Stomach (tissue), 8 donors: ENCODE measurements at regions not wholly inside any gene's neighbourhood (a gene's known extent, or its start where the extent isn't known, plus 50 kb on each side); places are given as distances from the start of the nearest gene placed in this dataset.

Experiments
- DNase-seq, 2 donors: peaks; one replicate each; pipeline versions ENCODE4 v3.0.0 to v3.0.0-alpha.2; 2013 to 2019
- H3K27ac ChIP-seq, 5 donors: fragments of 200-600 bp in 4 of 5; sonication (generic) in 4 of 5; one replicate each; pipeline ENCODE4 v1.5.1; 2013 to 2019; ENCODE audit warnings: mild to moderate bottlenecking in 1 of 5, moderate library complexity in 1 of 5
- H3K27me3 ChIP-seq, 3 donors: fragments of 200-600 bp; sonication (generic); one replicate each; pipeline ENCODE4 v1.5.1; 2017 to 2019; ENCODE audit warnings: mixed run types in 1 of 3
- H3K36me3 ChIP-seq, 4 donors: fragments of 200-600 bp; sonication (generic); 1 replicate in 3 of 4; 2 replicates in 1 of 4; pipeline ENCODE4 v1.5.1; 2016 to 2019
- H3K4me1 ChIP-seq, 4 donors: fragments of 200-600 bp; sonication (generic); one replicate each; pipeline ENCODE4 v1.5.1; 2016 to 2019
- H3K4me3 ChIP-seq, 4 donors: fragments of 200-600 bp; sonication (generic) in 3 of 4; one replicate each; pipeline ENCODE4 v1.5.1; 2016 to 2019; ENCODE audit warnings: mild to moderate bottlenecking in 1 of 4
- H3K9me3 ChIP-seq, 4 donors: fragments of 200-600 bp; sonication (generic); one replicate each; pipeline ENCODE4 v1.5.1; 2016 to 2019
- EP300 ChIP-seq: sonication (generic); formaldehyde crosslinking; IDR thresholded peaks from one replicate; pipeline ENCODE4 v1.6.1; 2017; ENCODE audit warnings: antibody characterized with exemption
- POLR2A ChIP-seq, 4 donors: fragments of 450-650 bp; IDR thresholded peaks; one replicate each; pipeline ENCODE4 v1.6.1; 2016; ENCODE audit warnings: antibody characterized with exemption in 4 of 4, control low read depth in 2 of 4, mild to moderate bottlenecking in 1 of 4, moderate library complexity in 1 of 4
- POLR2AphosphoS5 ChIP-seq, 3 donors: sonication (generic); formaldehyde crosslinking; IDR thresholded peaks; one replicate each; pipeline ENCODE4 v1.6.1; 2016; ENCODE audit warnings: antibody characterized with exemption in 3 of 3
- WGBS, 5 donors: extraction: QIAGEN DNeasy Blood & Tissue Kit in 3 of 5; methylation state at CpG; one replicate each; pipeline versions ENCODE4 v1.1.5 to v1.1.7; 2013 to 2018; 5-methylcytosine and 5-hydroxymethylcytosine counted together
- intact Hi-C: fragments of 100-400 bp; cut with DNase I; formaldehyde crosslinking; loops from one replicate; pipeline ENCODE4 v1.15.1; 2023; ENCODE audit warnings: low total_unique reads
- TF ChIP-seq, protein P1 (sequence below), 7 experiments: fragments of 450-650 bp in 4 of 7; fragments of 200-600 bp in 3 of 7; sonication (generic) in 3 of 7; IDR thresholded peaks; one replicate each; pipeline ENCODE4 v1.5.1; 2016 to 2019; ENCODE audit warnings: antibody characterized with exemption in 7 of 7, control low read depth in 2 of 7, mild to moderate bottlenecking in 1 of 7
- donor health status: healthy with polysubstance abuse.
- donor health status: Bipolar disorder and iron deficiency.
- donor health status: healthy.

DNA sequence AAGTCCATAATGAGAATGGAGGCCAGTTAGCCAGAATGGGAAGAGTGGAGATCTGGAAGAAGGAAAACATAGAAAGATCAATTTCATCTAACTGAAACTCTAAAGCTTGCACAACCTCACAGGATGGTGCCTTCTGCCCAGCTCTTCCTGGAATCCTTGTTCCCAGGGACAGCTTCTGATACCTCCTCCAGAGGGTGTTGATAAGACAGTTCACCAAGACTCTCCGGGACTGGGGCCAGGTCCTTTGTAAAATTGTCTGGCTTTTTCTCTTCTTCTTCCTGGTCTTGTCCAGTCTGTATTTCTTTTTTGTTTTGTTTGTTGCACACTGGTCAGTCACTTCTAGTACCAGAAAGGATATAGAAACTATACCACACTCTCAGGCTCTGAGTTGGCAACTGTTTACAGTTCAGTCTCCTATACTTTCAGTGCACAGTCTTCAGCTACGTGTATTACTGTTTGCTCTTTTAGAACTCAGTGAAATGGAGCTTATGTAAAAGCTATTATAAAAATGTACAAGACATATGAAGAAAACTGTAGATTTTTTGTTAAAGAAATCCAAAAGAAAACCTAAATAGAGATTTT is 142.8 kb upstream of the RPL34 start:
- TF ChIP-seq POLR2A (IDR thresholded peaks at IDR 0.05) (no peak), POLR2AphosphoS5 (IDR thresholded peaks at IDR 0.05) (no peak), EP300 (no peak)
- TF ChIP-seq, protein P1, sequence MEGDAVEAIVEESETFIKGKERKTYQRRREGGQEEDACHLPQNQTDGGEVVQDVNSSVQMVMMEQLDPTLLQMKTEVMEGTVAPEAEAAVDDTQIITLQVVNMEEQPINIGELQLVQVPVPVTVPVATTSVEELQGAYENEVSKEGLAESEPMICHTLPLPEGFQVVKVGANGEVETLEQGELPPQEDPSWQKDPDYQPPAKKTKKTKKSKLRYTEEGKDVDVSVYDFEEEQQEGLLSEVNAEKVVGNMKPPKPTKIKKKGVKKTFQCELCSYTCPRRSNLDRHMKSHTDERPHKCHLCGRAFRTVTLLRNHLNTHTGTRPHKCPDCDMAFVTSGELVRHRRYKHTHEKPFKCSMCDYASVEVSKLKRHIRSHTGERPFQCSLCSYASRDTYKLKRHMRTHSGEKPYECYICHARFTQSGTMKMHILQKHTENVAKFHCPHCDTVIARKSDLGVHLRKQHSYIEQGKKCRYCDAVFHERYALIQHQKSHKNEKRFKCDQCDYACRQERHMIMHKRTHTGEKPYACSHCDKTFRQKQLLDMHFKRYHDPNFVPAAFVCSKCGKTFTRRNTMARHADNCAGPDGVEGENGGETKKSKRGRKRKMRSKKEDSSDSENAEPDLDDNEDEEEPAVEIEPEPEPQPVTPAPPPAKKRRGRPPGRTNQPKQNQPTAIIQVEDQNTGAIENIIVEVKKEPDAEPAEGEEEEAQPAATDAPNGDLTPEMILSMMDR (IDR thresholded peaks at IDR 0.05), result no peak
- Histone ChIP-seq H3K4me3 (no peak overlapping the region), H3K36me3 (no peaks in the 10 kb centered on the region), H3K27me3 (no peaks in the 10 kb centered on the region), H3K4me1 (peaks cover 0 to 6% (median 0%) of the 10 kb centered on the region in 4 donors), H3K27ac (no peak overlapping the region), H3K9me3 (no peaks in the 10 kb centered on the region)
- intact Hi-C loops, result no loop called here
- DNase-seq, result no peak
- WGBS, 5 donors, result 62 to 82% (median 75%) methylated on average over 2 of the region's 2 CpGs

DNA sequence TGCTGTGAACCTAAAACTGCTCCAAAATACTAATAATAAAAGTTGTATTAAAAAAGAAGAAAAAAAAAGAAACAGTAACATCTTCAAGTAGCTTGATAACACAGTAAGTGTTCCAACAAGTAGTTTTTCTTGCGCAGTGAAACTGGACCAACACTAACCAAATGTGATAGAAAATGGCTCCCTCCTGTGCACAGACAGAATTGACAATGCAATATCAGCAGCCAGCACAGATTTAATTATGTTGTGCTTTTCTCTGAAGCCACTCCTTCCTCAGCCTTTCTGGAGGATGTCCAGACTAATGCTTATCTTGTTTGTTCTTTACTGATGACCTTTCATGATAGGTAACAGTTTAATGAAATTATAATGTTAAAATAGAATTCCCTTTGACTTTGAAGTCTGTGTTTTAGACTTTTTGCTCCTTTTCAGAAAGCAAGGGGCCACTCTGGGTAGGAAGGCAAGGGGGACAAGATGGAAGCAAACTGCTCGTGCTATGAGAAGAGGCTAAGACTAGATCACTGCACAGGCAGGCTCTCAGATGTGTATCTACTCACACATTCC is 147.1 kb upstream of the RPL34 start:
- Histone ChIP-seq H3K27me3 (no peaks in the 10 kb centered on the region), H3K4me3 (no peak overlapping the region), H3K36me3 (no peaks in the 10 kb centered on the region), H3K4me1 (peaks cover 0 to 6% (median 0%) of the 10 kb centered on the region in 4 donors), H3K9me3 (no peaks in the 10 kb centered on the region), H3K27ac (no peak overlapping the region)
- intact Hi-C loops, result no loop called here
- TF ChIP-seq, protein P1 (IDR thresholded peaks at IDR 0.05), result no peak
- no peak for TF ChIP-seq POLR2A (IDR thresholded peaks at IDR 0.05)
- no peak for TF ChIP-seq EP300
- TF ChIP-seq POLR2AphosphoS5 (IDR thresholded peaks at IDR 0.05), result no peak
- WGBS, 5 donors, result 66 to 77% (median 75%) methylated on average over 2 of the region's 2 CpGs
- peak in 1 of 2 donors; percentile 12 for DNase-seq

DNA sequence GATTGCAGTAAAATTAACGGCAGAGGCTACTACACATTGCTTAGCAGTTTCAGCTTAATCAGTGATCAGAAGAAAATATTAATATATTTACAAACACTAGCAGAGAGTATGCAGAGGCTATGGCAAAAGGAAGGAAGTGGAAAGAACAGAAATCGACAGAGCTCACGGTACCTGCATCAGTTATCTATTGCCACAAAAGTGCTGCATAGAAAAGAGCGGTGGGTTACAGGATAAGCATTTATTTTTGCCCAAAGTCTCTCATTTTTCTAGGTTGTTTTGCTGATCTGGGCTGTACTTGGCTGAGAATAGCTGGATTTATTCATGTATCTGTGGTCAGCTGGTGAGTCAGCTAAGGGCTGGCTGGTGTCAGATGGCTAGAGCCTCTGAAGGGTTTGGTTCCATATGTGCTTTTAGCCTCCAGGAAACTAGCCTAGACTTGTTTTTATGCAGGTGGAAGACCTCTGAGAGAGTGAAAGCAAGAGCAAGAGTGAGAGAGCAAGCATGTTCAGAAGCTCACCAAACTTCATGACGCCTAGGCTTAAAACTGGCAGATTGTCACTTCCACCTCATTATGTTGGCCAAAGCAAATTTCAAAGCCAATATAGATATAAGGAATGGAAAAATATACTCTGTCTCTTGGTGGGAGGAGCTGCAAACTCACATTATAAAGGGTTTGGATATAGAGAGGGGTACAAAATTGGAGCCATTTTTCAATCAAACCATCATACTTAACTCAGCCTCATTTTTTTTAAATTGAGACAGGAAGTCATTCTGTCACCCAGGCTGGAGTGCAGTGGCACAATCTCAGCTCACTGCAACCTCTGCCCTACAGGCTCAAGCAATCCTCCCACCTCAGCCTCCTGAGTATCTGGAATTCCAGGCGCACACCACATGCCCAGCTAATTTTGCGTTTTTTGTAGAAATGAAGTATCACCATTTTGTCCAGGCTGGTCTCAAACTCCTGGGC is 153.2 kb upstream of the RPL34 start:
- intact Hi-C loops, result no loop called here
- WGBS, 5 donors, result 74 to 83% (median 82%) methylated on average over 7 of the region's 7 CpGs

More for the DNA sequence above, 153.2 kb upstream of the RPL34 start:
- Histone ChIP-seq H3K27me3 (no peaks in the 10 kb centered on the region), H3K4me1 (no peaks in the 10 kb centered on the region), H3K36me3 (no peaks in the 10 kb centered on the region), H3K4me3 (no peak overlapping the region), H3K27ac (no peak overlapping the region), H3K9me3 (no peaks in the 10 kb centered on the region)
- peak in 1 of 2 donors; percentile 20 for DNase-seq
- TF ChIP-seq EP300, result no peak
- TF ChIP-seq POLR2A (IDR thresholded peaks at IDR 0.05), result no peak
- TF ChIP-seq, protein P1 (IDR thresholded peaks at IDR 0.05), result no peak
- no peak for TF ChIP-seq POLR2AphosphoS5 (IDR thresholded peaks at IDR 0.05)
